GM20000 (cell line): ENCODE measurements at regions not wholly inside any gene's neighbourhood (a gene's known extent, or its start where the extent isn't known, plus 50 kb on each side); places are given as distances from the start of the nearest gene placed in this dataset.

ENCODE experiments used
- DNase-seq: peaks from one replicate; pipeline ENCODE4 v3.0.0; 2012; ENCODE audit warnings: low spot score
- CTCF ChIP-seq: IDR thresholded peaks from 2 replicates; pipeline ENCODE4 v1.5.1; 2012; ENCODE audit warnings: mild to moderate bottlenecking, control low read depth; ENCODE audit errors: extremely low read depth, missing control alignments

GRCh38 chr12:75779891-75780496 lies 251.6 kb downstream of the PHLDA1 start:
- DNase-seq: no peak
- TF ChIP-seq CTCF: no peak

GRCh38 chr12:75774261-75775052 lies 257.1 kb downstream of the PHLDA1 start:
- TF ChIP-seq CTCF: no peak
- DNase-seq: no peak

- no peak for DNase-seq
- no peak for TF ChIP-seq CTCF
These were observed 258.2 kb downstream of the PHLDA1 start for GRCh38 chr12:75773377-75773776.

- no peak for DNase-seq
- no peak for TF ChIP-seq CTCF
These were observed 259.6 kb upstream of the KRR1 start for GRCh38 chr12:75771023-75771422.

- no peak for TF ChIP-seq CTCF
These were observed 256.5 kb upstream of the KRR1 start for GRCh38 chr12:75767957-75768356.

GRCh38 chr12:75766263-75767160 lies 255.1 kb upstream of the KRR1 start:
- no peak for DNase-seq
- TF ChIP-seq CTCF: no peak

More at GRCh38 chr12:75767957-75768356, 256.5 kb upstream of the KRR1 start:
- DNase-seq: no peak
